Occipital lobe (tissue), 1 donor: ENCODE measurements at regions not wholly inside any gene's neighbourhood (a gene's known extent, or its start where the extent isn't known, plus 50 kb on each side); places are given as distances from the start of the nearest gene placed in this dataset.

Experiments
- DNase-seq: peaks from one replicate; lab custom pipeline; 2025; lab: John Stamatoyannopoulos, UW

GRCh38 chr18:72470391-72470790 is 73.8 kb downstream of the CBLN2 start:
- no peak for DNase-seq

GRCh38 chr18:72468021-72468710 is 76.0 kb downstream of the CBLN2 start:
- no peak for DNase-seq

- peak; percentile 5 for DNase-seq
These were observed 83.9 kb downstream of the CBLN2 start for GRCh38 chr18:72460210-72460680.

- no peak for DNase-seq
These were observed 85.9 kb downstream of the CBLN2 start for GRCh38 chr18:72458271-72458670.

GRCh38 chr18:72456802-72457201 is 87.3 kb downstream of the CBLN2 start:
- no peak for DNase-seq

- no peak for DNase-seq
These were observed 91.8 kb downstream of the CBLN2 start for GRCh38 chr18:72452328-72452727.

GRCh38 chr18:72444798-72445155 is 99.4 kb downstream of the CBLN2 start:
- DNase-seq, result no peak

- DNase-seq, result no peak
These were observed 99.9 kb downstream of the CBLN2 start for GRCh38 chr18:72444111-72444797.

GRCh38 chr18:72436401-72436800 is 107.7 kb downstream of the CBLN2 start:
- no peak for DNase-seq

GRCh38 chr18:72433756-72434155 is 110.4 kb downstream of the CBLN2 start:
- DNase-seq, result no peak

- no peak for DNase-seq
These were observed 116.4 kb downstream of the CBLN2 start for GRCh38 chr18:72427721-72428120.

- DNase-seq, result no peak
These were observed 124.2 kb downstream of the CBLN2 start for GRCh38 chr18:72419914-72420313.

- DNase-seq, result no peak
These were observed 131.2 kb downstream of the CBLN2 start for GRCh38 chr18:72412927-72413326.

- no peak for DNase-seq
These were observed 132.9 kb downstream of the CBLN2 start for GRCh38 chr18:72411261-72411660.

GRCh38 chr18:72410399-72410798 is 133.7 kb downstream of the CBLN2 start:
- no peak for DNase-seq

- no peak for DNase-seq
These were observed 134.2 kb downstream of the CBLN2 start for GRCh38 chr18:72409903-72410302.

GRCh38 chr18:72407048-72407447 is 137.1 kb downstream of the CBLN2 start:
- no peak for DNase-seq

- DNase-seq, result no peak
These were observed 152.2 kb downstream of the CBLN2 start for GRCh38 chr18:72391951-72392350.

- no peak for DNase-seq
These were observed 152.7 kb downstream of the CBLN2 start for GRCh38 chr18:72391427-72391826.

- DNase-seq, result no peak
These were observed 166.1 kb downstream of the CBLN2 start for GRCh38 chr18:72378016-72378415.

- DNase-seq, result no peak
These were observed 167.9 kb downstream of the CBLN2 start for GRCh38 chr18:72376256-72376655.

- DNase-seq, result no peak
These were observed 168.5 kb downstream of the CBLN2 start for GRCh38 chr18:72375618-72376017.

GRCh38 chr18:72372076-72372475 is 172.1 kb downstream of the CBLN2 start:
- no peak for DNase-seq
